Trophoblast cell (in vitro differentiated cells and primary cell): ENCODE measurements at regions not wholly inside any gene's neighbourhood (a gene's known extent, or its start where the extent isn't known, plus 50 kb on each side); places are given as distances from the start of the nearest gene placed in this dataset.

ENCODE experiments used
- DNase-seq, 2 donors: peaks; one replicate each; pipeline ENCODE4 v3.0.0-alpha.2; 2016
- H2AFZ ChIP-seq: 2 replicates; pipeline ENCODE4 v1.6.1; 2013; ENCODE audit warnings: low read length, moderate library complexity, mild to moderate bottlenecking; ENCODE audit not compliant: insufficient read depth, poor library complexity
- H2AK5ac ChIP-seq: 2 replicates; pipeline ENCODE4 v1.6.1; 2013; ENCODE audit warnings: mild to moderate bottlenecking, low read length
- H2BK120ac ChIP-seq: 2 replicates; pipeline ENCODE4 v1.6.1; 2013; ENCODE audit warnings: low read length, mild to moderate bottlenecking, moderate library complexity; ENCODE audit not compliant: insufficient read depth, poor library complexity
- H2BK12ac ChIP-seq: 2 replicates; pipeline ENCODE4 v1.6.1; 2013; ENCODE audit warnings: mild to moderate bottlenecking, low read length, moderate library complexity
- H2BK5ac ChIP-seq: 2 replicates; pipeline ENCODE4 v1.6.1; 2013; ENCODE audit warnings: low read length, low read depth, moderate library complexity, mild to moderate bottlenecking; ENCODE audit not compliant: poor library complexity
- H3K14ac ChIP-seq: 2 replicates; pipeline ENCODE4 v1.6.1; 2013; ENCODE audit warnings: mild to moderate bottlenecking, low read length
- H3K18ac ChIP-seq: 2 replicates; pipeline ENCODE4 v1.6.1; 2013; ENCODE audit warnings: mild to moderate bottlenecking, low read length
- H3K23ac ChIP-seq: 2 replicates; pipeline ENCODE4 v1.6.1; 2013; ENCODE audit warnings: low read length
- H3K27ac ChIP-seq: 2 replicates; pipeline ENCODE4 v1.5.1; 2013; ENCODE audit warnings: low read depth, mild to moderate bottlenecking, inconsistent platforms, low read length, moderate library complexity
- H3K27me3 ChIP-seq: 2 replicates; pipeline ENCODE4 v1.6.1; 2013; ENCODE audit warnings: inconsistent platforms, mild to moderate bottlenecking, low read length, moderate library complexity; ENCODE audit not compliant: insufficient read depth
- H3K36me3 ChIP-seq, 2 experiments: 1 replicate in 1 of 2; 2 replicates in 1 of 2; pipeline ENCODE4 v1.6.1; 2013; ENCODE audit warnings: low read length in 2 of 2, mild to moderate bottlenecking in 2 of 2, moderate library complexity in 1 of 2; ENCODE audit not compliant: insufficient read depth in 2 of 2, control insufficient read depth in 1 of 2
- H3K4ac ChIP-seq: 2 replicates; pipeline ENCODE4 v1.6.1; 2013; ENCODE audit warnings: low read depth, mild to moderate bottlenecking, low read length, moderate library complexity
- H3K4me1 ChIP-seq, 2 experiments: 1 replicate in 1 of 2; 2 replicates in 1 of 2; pipeline ENCODE4 v1.6.1; 2013; ENCODE audit warnings: low read length in 2 of 2, mild to moderate bottlenecking in 2 of 2, moderate library complexity in 1 of 2; ENCODE audit not compliant: insufficient read depth in 2 of 2, control insufficient read depth in 1 of 2
- H3K4me2 ChIP-seq: 2 replicates; pipeline ENCODE4 v1.6.1; 2013; ENCODE audit warnings: inconsistent platforms, mild to moderate bottlenecking, low read length, moderate library complexity
- H3K4me3 ChIP-seq: 2 replicates; pipeline ENCODE4 v1.5.1; 2013; ENCODE audit warnings: mild to moderate bottlenecking, low read depth, low read length, inconsistent platforms
- H3K79me1 ChIP-seq: one replicate; pipeline ENCODE4 v1.6.1; 2013; ENCODE audit warnings: low read length
- H3K79me2 ChIP-seq: 2 replicates; pipeline ENCODE4 v1.6.1; 2013; ENCODE audit warnings: low read length, mild to moderate bottlenecking; ENCODE audit not compliant: control insufficient read depth, insufficient read depth, poor library complexity
- H3K9ac ChIP-seq: 2 replicates; pipeline ENCODE4 v1.6.1; 2013; ENCODE audit warnings: mild to moderate bottlenecking, low read length
- H3K9me3 ChIP-seq: 2 replicates; pipeline ENCODE4 v1.6.1; 2013; ENCODE audit warnings: low read depth, mild to moderate bottlenecking, control low read depth, inconsistent platforms, low read length; ENCODE audit not compliant: insufficient read depth
- H4K12ac ChIP-seq: 2 replicates; pipeline ENCODE4 v1.6.1; 2013; ENCODE audit warnings: low read depth, mild to moderate bottlenecking, low read length, moderate library complexity
- H4K8ac ChIP-seq: 2 replicates; pipeline ENCODE4 v1.6.1; 2013; ENCODE audit warnings: low read depth, mild to moderate bottlenecking, low read length, moderate library complexity
- H4K91ac ChIP-seq: one replicate; pipeline ENCODE4 v1.6.1; 2013; ENCODE audit warnings: low read depth, mild to moderate bottlenecking, low read length, moderate library complexity
- WGBS: extraction: QIAGEN DNeasy Blood & Tissue Kit; methylation state at CpG from one replicate; pipeline ENCODE4 v1.1.7; 2013; ENCODE audit warnings: missing lambda C conversion rate; ENCODE audit not compliant: insufficient read length, insufficient coverage; ENCODE audit errors: extremely low coverage; 5-methylcytosine and 5-hydroxymethylcytosine counted together

DNA sequence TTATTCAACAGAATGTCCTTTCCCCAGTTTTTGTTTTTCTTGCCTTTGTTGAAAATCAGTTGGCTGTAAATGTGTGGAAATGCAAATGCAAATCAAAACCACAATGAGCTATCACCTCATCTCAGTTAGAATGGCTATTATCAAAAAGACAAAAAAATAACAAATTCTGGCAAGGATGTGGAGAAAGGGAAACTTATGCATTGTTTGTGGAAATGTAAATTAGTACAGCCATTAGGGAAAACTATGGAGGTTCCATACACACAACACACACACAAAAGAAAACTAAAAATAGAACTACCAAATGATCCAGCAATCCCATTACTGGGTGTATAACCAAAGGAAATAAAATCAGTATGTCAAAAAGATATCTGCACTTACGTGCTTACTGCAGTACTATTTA lies 518.8 kb upstream of the ATXN7L3B start:
- Histone ChIP-seq H2BK5ac (no peak overlapping the region), H3K27ac (no peak overlapping the region), H4K8ac (no peak overlapping the region), H3K79me1 (no peaks in the 10 kb centered on the region), H3K4me3 (no peak overlapping the region), H3K4me2 (no peak overlapping the region), H3K36me3 (no peaks in the 10 kb centered on the region), H3K4ac (no peak overlapping the region), H2BK120ac (no peak overlapping the region), H2AK5ac (no peak overlapping the region), H3K18ac (no peak overlapping the region), H2BK12ac (no peak overlapping the region), H3K4me1 (no peaks in the 10 kb centered on the region), H3K27me3 (no peaks in the 10 kb centered on the region), H3K9me3 (no peaks in the 10 kb centered on the region), H3K23ac (no peak overlapping the region), H4K91ac (no peak overlapping the region), H3K79me2 (no peaks in the 10 kb centered on the region), H4K12ac (no peak overlapping the region), H3K14ac (no peak overlapping the region), H2AFZ (no peak overlapping the region), H3K9ac (no peak overlapping the region)
- DNase-seq = no peak
- no CpG with 5 or more reads among the region's 1 CpG for WGBS

DNA sequence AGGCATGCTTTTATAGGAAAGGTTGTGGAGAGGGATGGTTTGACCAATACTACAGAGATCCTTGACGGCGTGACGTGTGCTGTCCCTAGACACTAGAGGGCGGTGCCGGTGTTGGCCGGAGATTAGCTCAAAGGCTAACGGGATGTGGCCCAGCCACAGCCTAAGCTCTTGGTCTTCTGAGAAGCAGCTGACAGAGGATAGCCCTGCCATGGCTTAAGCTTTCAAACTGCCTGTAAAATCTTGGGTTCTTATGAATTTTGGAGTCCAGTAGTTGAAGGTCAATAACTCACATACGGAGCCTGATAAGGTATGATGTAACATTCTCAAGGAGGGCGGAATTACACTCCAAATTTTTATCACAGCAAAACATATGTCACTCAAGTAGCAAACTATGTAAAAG lies 515.7 kb upstream of the ATXN7L3B start:
- H4K12ac ChIP-seq = no peak overlapping the region
- H3K23ac ChIP-seq = no peak overlapping the region
- H2BK12ac ChIP-seq = no peak overlapping the region
- no peak overlapping the region for H2BK120ac ChIP-seq
- no peak overlapping the region for H4K8ac ChIP-seq
- no CpG with 5 or more reads among the region's 9 CpGs for WGBS
- no peaks in the 10 kb centered on the region for H3K27me3 ChIP-seq
- no peak overlapping the region for H3K4ac ChIP-seq
- H3K4me3 ChIP-seq = no peak overlapping the region
- no peaks in the 10 kb centered on the region for H3K36me3 ChIP-seq
- no peak overlapping the region for H3K27ac ChIP-seq
- H3K9ac ChIP-seq = no peak overlapping the region
- no peak overlapping the region for H2AK5ac ChIP-seq
- H3K79me2 ChIP-seq = no peaks in the 10 kb centered on the region
- H3K14ac ChIP-seq = no peak overlapping the region
- no peak overlapping the region for H4K91ac ChIP-seq
- H3K4me1 ChIP-seq = no peaks in the 10 kb centered on the region
- DNase-seq = peak; percentile 71 to 85
- no peaks in the 10 kb centered on the region for H3K79me1 ChIP-seq
- H2AFZ ChIP-seq = no peak overlapping the region
- no peak overlapping the region for H3K4me2 ChIP-seq
- no peak overlapping the region for H3K18ac ChIP-seq
- no peak overlapping the region for H2BK5ac ChIP-seq
- no peaks in the 10 kb centered on the region for H3K9me3 ChIP-seq

GRCh38 chr12:74031045-74031444 lies 506.6 kb upstream of the ATXN7L3B start:
- no peaks in the 10 kb centered on the region for H3K9me3 ChIP-seq
- WGBS = no CpG with 5 or more reads among the region's 2 CpGs

GRCh38 chr12:74033531-74033930 lies 504.1 kb upstream of the ATXN7L3B start:
- Histone ChIP-seq H4K8ac (no peak overlapping the region), H2BK12ac (no peak overlapping the region), H3K27ac (no peak overlapping the region), H3K23ac (no peak overlapping the region), H2AK5ac (no peak overlapping the region), H3K9ac (no peak overlapping the region), H3K4me2 (no peak overlapping the region), H3K36me3 (no peaks in the 10 kb centered on the region), H3K9me3 (peaks cover 3% of the 10 kb centered on the region), H3K27me3 (no peaks in the 10 kb centered on the region), H3K14ac (no peak overlapping the region), H4K91ac (no peak overlapping the region), H2AFZ (no peak overlapping the region), H3K4ac (no peak overlapping the region), H3K79me2 (no peaks in the 10 kb centered on the region), H3K4me1 (no peaks in the 10 kb centered on the region), H3K4me3 (no peak overlapping the region), H3K79me1 (no peaks in the 10 kb centered on the region), H4K12ac (no peak overlapping the region), H3K18ac (no peak overlapping the region), H2BK120ac (no peak overlapping the region), H2BK5ac (no peak overlapping the region)
- no peak for DNase-seq
- WGBS = no CpG with 5 or more reads among the region's 3 CpGs

More at GRCh38 chr12:74031045-74031444, 506.6 kb upstream of the ATXN7L3B start:
- Histone ChIP-seq H3K23ac (no peak overlapping the region), H3K27me3 (no peaks in the 10 kb centered on the region), H4K91ac (no peak overlapping the region), H3K4me3 (no peak overlapping the region), H3K4ac (no peak overlapping the region), H3K4me2 (no peak overlapping the region), H2BK120ac (no peak overlapping the region), H2AK5ac (no peak overlapping the region), H3K4me1 (no peaks in the 10 kb centered on the region), H3K14ac (no peak overlapping the region), H3K36me3 (no peaks in the 10 kb centered on the region), H2AFZ (no peak overlapping the region), H4K8ac (no peak overlapping the region), H3K27ac (no peak overlapping the region), H3K79me1 (no peaks in the 10 kb centered on the region), H4K12ac (no peak overlapping the region), H3K9ac (no peak overlapping the region), H3K18ac (no peak overlapping the region), H2BK5ac (no peak overlapping the region), H3K79me2 (no peaks in the 10 kb centered on the region), H2BK12ac (no peak overlapping the region)
- no peak for DNase-seq
